CD4-positive, alpha-beta T cell (primary cell): ENCODE measurements at regions not wholly inside any gene's neighbourhood (a gene's known extent, or its start where the extent isn't known, plus 50 kb on each side); places are given as distances from the start of the nearest gene placed in this dataset.

ENCODE experiments used
- ATAC-seq: fragments of 200-7000 bp; cut with Tn5 transposase; one replicate; pipeline ENCODE4 v1.10.0; 2022; ENCODE audit warnings: mild to moderate bottlenecking; ENCODE audit not compliant: poor library complexity
- CTCF ChIA-PET: fragments of 350-600 bp; sonication (Branson Sonifier 250); formaldehyde crosslinking; loops from one replicate; lab custom pipeline; 2021; ENCODE audit warnings: antibody characterized with exemption, inconsistent platforms; lab: Charles Lee
- POLR2A ChIA-PET: fragments of 350-600 bp; sonication (Branson Sonifier 250); formaldehyde crosslinking; loops from one replicate; lab custom pipeline; 2021; ENCODE audit warnings: antibody characterized with exemption, inconsistent platforms; lab: Charles Lee
- DNase-seq, 14 experiments: peaks; one replicate each; pipeline ENCODE4 v3.0.0-alpha.2; 2013 to 2020; ENCODE audit warnings: mixed read lengths in 2 of 14
- H3K27ac ChIP-seq, 2 donors: one replicate each; pipeline versions ENCODE4 v1.5.1 to v1.7.0; 2013; ENCODE audit warnings: low read length in 2 of 2, low read depth in 1 of 2, mild to moderate bottlenecking in 1 of 2
- H3K27me3 ChIP-seq, 2 experiments: 1 replicate in 1 of 2; 2 replicates in 1 of 2; pipeline versions ENCODE4 v1.6.1 to v1.7.0; 2013; ENCODE audit warnings: low read length in 2 of 2, control low read depth in 1 of 2, mild to moderate bottlenecking in 1 of 2, moderate library complexity in 1 of 2; ENCODE audit not compliant: insufficient read depth in 2 of 2, control insufficient read depth in 1 of 2
- H3K36me3 ChIP-seq: one replicate; pipeline ENCODE4 v1.6.1; 2013; ENCODE audit warnings: low read length, control low read depth; ENCODE audit not compliant: insufficient read depth
- H3K4me1 ChIP-seq: one replicate; pipeline ENCODE4 v1.6.1; 2013; ENCODE audit warnings: low read length, control low read depth; ENCODE audit not compliant: insufficient read depth
- H3K4me3 ChIP-seq: one replicate; pipeline ENCODE4 v1.5.1; 2013; ENCODE audit warnings: mild to moderate bottlenecking, low read length, moderate library complexity
- H3K9me3 ChIP-seq, 2 experiments: 1 replicate in 1 of 2; 2 replicates in 1 of 2; pipeline versions ENCODE4 v1.6.1 to v1.7.0; 2013; ENCODE audit warnings: low read length in 2 of 2, mild to moderate bottlenecking in 2 of 2, control low read depth in 1 of 2, moderate library complexity in 1 of 2; ENCODE audit not compliant: control insufficient read depth in 1 of 2, insufficient read depth in 1 of 2
- H3K27ac Mint-ChIP-seq: one replicate; pipeline ENCODE4 v1.8.0; 2020; ENCODE audit warnings: mixed read lengths
- H3K27me3 Mint-ChIP-seq: one replicate; pipeline ENCODE4 v1.8.0; 2021; ENCODE audit warnings: mixed read lengths
- H3K36me3 Mint-ChIP-seq: one replicate; pipeline ENCODE4 v1.8.0; 2021; ENCODE audit warnings: low read depth, mixed read lengths
- H3K4me1 Mint-ChIP-seq: one replicate; pipeline ENCODE4 v1.8.0; 2021; ENCODE audit warnings: low read depth, mixed read lengths
- H3K4me3 Mint-ChIP-seq: one replicate; pipeline ENCODE4 v1.8.0; 2020; ENCODE audit warnings: mild to moderate bottlenecking, mixed read lengths
- H3K9me3 Mint-ChIP-seq: one replicate; pipeline ENCODE4 v1.8.0; 2020; ENCODE audit warnings: mixed read lengths
- CTCF ChIP-seq: fragments of 200-600 bp; IDR thresholded peaks from one replicate; pipeline ENCODE4 v1.8.0; 2022; ENCODE audit warnings: antibody characterized with exemption, mild to moderate bottlenecking
- intact Hi-C, 2 experiments: fragments of 100-400 bp; cut with DNase I in 1 of 2; cut with micrococcal nuclease in 1 of 2; formaldehyde crosslinking; loops; one replicate each; pipeline versions ENCODE4 v1.15.1 to v1.9.0; 2023 to 2025; cut with DNase I, micrococcal nuclease

GRCh38 chr1:184170719-184171118 lies 119.2 kb downstream of the TSEN15 start:
- TF ChIP-seq CTCF, result no peak
- Mint-ChIP-seq H3K9me3 (no peaks in the 10 kb centered on the region), H3K27ac (no peak overlapping the region), H3K36me3 (no peaks in the 10 kb centered on the region), H3K27me3 (peaks cover 4% of the 10 kb centered on the region), H3K4me3 (no peak overlapping the region), H3K4me1 (no peaks in the 10 kb centered on the region)
- peaks cover 0 to 2% of the 10 kb centered on the region in 2 experiments for H3K27me3 ChIP-seq
- no peak overlapping the region for H3K4me3 ChIP-seq
- H3K4me1 ChIP-seq, result no peaks in the 10 kb centered on the region
- ATAC-seq, result no peak
- H3K27ac ChIP-seq, result no peak overlapping the region
- no peaks in the 10 kb centered on the region for H3K9me3 ChIP-seq
- no peak for DNase-seq
- ChIA-PET POLR2A (no interaction called here), CTCF (no interaction called here)
- no peaks in the 10 kb centered on the region for H3K36me3 ChIP-seq
- intact Hi-C loops, result no loop called here

- DNase-seq (no peak), ATAC-seq (no peak)
- ChIA-PET POLR2A (no interaction called here), CTCF (no interaction called here)
- Mint-ChIP-seq H3K36me3 (no peaks in the 10 kb centered on the region), H3K4me1 (no peaks in the 10 kb centered on the region), H3K4me3 (no peak overlapping the region), H3K9me3 (no peaks in the 10 kb centered on the region), H3K27ac (no peak overlapping the region), H3K27me3 (peaks cover 4% of the 10 kb centered on the region)
- no peak overlapping the region for H3K4me3 ChIP-seq
- H3K4me1 ChIP-seq, result no peaks in the 10 kb centered on the region
- H3K9me3 ChIP-seq, result no peaks in the 10 kb centered on the region
- intact Hi-C loops, result no loop called here
- H3K27me3 ChIP-seq, result peaks cover 0 to 2% of the 10 kb centered on the region in 2 experiments
- TF ChIP-seq CTCF, result no peak
- no peaks in the 10 kb centered on the region for H3K36me3 ChIP-seq
- H3K27ac ChIP-seq, result no peak overlapping the region
These were observed 124.5 kb downstream of the TSEN15 start for GRCh38 chr1:184176058-184176457.

- intact Hi-C loops, result no loop called here
- DNase-seq, result no peak
- ChIA-PET POLR2A (no interaction called here), CTCF (no interaction called here)
- H3K36me3 Mint-ChIP-seq, result no peaks in the 10 kb centered on the region
- H3K27me3 Mint-ChIP-seq, result no peaks in the 10 kb centered on the region
- H3K27ac ChIP-seq, result no peak overlapping the region
- H3K4me3 ChIP-seq, result no peak overlapping the region
- H3K4me1 Mint-ChIP-seq, result no peaks in the 10 kb centered on the region
- no peaks in the 10 kb centered on the region for H3K27me3 ChIP-seq
- H3K4me3 Mint-ChIP-seq, result no peak overlapping the region
- no peaks in the 10 kb centered on the region for H3K4me1 ChIP-seq
- H3K36me3 ChIP-seq, result no peaks in the 10 kb centered on the region
- H3K9me3 Mint-ChIP-seq, result no peaks in the 10 kb centered on the region
- H3K9me3 ChIP-seq, result no peaks in the 10 kb centered on the region
- no peak for ATAC-seq
- no peak for TF ChIP-seq CTCF
- no peak overlapping the region for H3K27ac Mint-ChIP-seq
These were observed 129.5 kb downstream of the TSEN15 start for GRCh38 chr1:184181044-184181443.
